ENCODE measurements at regions not wholly inside any gene's neighbourhood (a gene's known extent, or its start where the extent isn't known, plus 50 kb on each side); places are given as distances from the start of the nearest gene placed in this dataset.

DNA sequence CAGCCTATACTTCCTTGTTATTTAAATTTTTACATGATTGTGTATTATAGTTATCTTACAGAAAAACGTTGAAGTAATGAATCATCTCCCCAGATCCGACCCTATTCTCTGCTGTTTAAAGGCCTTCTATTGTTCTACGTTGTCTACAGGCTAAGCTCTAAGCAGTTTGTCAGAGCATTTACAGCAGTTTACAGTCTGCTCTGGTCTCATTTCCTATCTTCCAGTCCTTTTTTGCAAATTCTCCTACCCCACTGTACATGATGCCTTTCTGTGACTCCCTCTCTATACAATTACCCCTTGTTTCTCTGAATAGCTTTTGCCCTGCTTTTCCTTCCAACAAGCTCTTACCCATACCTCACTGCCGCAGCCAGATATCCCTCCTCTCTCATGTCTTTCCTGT is 319.2 kb upstream of the FMN2 start:
- Mint-ChIP-seq H3K27ac (no peak overlapping the region), H3K27me3 (no peaks in the 10 kb centered on the region), H3K4me3 (no peak overlapping the region), H3K4me1 (ENCODE audit: low read depth) (no peaks in the 10 kb centered on the region), H3K9me3 (peaks cover 2% of the 10 kb centered on the region), H3K36me3 (ENCODE audit: low read depth) (no peaks in the 10 kb centered on the region)
- ATAC-seq (ENCODE audit: poor library complexity) (no peak), DNase-seq (no peak)
- no peaks in the 10 kb centered on the region for H3K4me1 ChIP-seq (ENCODE audit: insufficient read depth, low read length)
- TF ChIP-seq, protein P1, sequence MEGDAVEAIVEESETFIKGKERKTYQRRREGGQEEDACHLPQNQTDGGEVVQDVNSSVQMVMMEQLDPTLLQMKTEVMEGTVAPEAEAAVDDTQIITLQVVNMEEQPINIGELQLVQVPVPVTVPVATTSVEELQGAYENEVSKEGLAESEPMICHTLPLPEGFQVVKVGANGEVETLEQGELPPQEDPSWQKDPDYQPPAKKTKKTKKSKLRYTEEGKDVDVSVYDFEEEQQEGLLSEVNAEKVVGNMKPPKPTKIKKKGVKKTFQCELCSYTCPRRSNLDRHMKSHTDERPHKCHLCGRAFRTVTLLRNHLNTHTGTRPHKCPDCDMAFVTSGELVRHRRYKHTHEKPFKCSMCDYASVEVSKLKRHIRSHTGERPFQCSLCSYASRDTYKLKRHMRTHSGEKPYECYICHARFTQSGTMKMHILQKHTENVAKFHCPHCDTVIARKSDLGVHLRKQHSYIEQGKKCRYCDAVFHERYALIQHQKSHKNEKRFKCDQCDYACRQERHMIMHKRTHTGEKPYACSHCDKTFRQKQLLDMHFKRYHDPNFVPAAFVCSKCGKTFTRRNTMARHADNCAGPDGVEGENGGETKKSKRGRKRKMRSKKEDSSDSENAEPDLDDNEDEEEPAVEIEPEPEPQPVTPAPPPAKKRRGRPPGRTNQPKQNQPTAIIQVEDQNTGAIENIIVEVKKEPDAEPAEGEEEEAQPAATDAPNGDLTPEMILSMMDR (IDR thresholded peaks at IDR 0.05) = no peak
- no peak overlapping the region for H3K4me3 ChIP-seq (ENCODE audit: low read length)
- no peaks in the 10 kb centered on the region for H3K36me3 ChIP-seq (ENCODE audit: insufficient read depth, low read length)
- no peaks in the 10 kb centered on the region for H3K9me3 ChIP-seq (ENCODE audit: control insufficient read depth in 1 of 2, insufficient read depth in 1 of 2, low read length in 2 of 2)
- H3K27ac ChIP-seq (ENCODE audit: low read depth in 1 of 2, low read length in 2 of 2) = no peak overlapping the region
- ChIA-PET POLR2A (no interaction called here), CTCF (no interaction called here)
- no peaks in the 10 kb centered on the region for H3K27me3 ChIP-seq (ENCODE audit: control insufficient read depth in 1 of 2, insufficient read depth in 2 of 2, low read length in 2 of 2)
- intact Hi-C loops (cut with DNase I, micrococcal nuclease) = no loop called here

DNA sequence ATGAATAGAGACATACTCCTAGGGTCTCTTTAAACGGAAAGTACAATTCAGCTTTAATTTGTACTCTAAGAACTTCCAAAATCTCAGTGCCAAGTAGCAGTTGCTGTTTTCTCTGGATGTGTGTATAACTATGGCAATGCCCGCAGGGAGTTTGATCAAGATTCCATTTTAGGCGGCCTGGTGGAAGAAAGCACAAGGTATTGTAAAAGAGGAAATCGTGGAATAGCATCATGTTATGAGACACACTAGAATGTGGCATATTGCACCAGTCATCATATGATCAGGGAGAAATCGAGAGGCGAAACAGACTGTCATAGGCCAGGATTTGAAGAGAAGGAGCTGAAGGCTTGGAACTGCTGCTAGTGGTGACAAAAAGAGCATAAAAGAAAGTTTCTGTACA is 316.2 kb upstream of the FMN2 start:
- ChIA-PET CTCF (no interaction called here), POLR2A (no interaction called here)
- Mint-ChIP-seq H3K9me3 (peaks cover 2% of the 10 kb centered on the region), H3K36me3 (ENCODE audit: low read depth) (no peaks in the 10 kb centered on the region), H3K27me3 (no peaks in the 10 kb centered on the region), H3K27ac (no peak overlapping the region), H3K4me1 (ENCODE audit: low read depth) (no peaks in the 10 kb centered on the region), H3K4me3 (no peak overlapping the region)
- Histone ChIP-seq H3K4me1 (ENCODE audit: insufficient read depth, low read length) (no peaks in the 10 kb centered on the region), H3K27me3 (ENCODE audit: control insufficient read depth in 1 of 2, insufficient read depth in 2 of 2, low read length in 2 of 2) (no peaks in the 10 kb centered on the region), H3K36me3 (ENCODE audit: insufficient read depth, low read length) (no peaks in the 10 kb centered on the region), H3K4me3 (ENCODE audit: low read length) (no peak overlapping the region), H3K9me3 (ENCODE audit: control insufficient read depth in 1 of 2, insufficient read depth in 1 of 2, low read length in 2 of 2) (no peaks in the 10 kb centered on the region), H3K27ac (ENCODE audit: low read depth in 1 of 2, low read length in 2 of 2) (no peak overlapping the region)
- ATAC-seq (ENCODE audit: poor library complexity) = no peak
- DNase-seq = no peak
- TF ChIP-seq, protein P1 (IDR thresholded peaks at IDR 0.05) = no peak
- intact Hi-C loops (cut with DNase I, micrococcal nuclease) = no loop called here

DNA sequence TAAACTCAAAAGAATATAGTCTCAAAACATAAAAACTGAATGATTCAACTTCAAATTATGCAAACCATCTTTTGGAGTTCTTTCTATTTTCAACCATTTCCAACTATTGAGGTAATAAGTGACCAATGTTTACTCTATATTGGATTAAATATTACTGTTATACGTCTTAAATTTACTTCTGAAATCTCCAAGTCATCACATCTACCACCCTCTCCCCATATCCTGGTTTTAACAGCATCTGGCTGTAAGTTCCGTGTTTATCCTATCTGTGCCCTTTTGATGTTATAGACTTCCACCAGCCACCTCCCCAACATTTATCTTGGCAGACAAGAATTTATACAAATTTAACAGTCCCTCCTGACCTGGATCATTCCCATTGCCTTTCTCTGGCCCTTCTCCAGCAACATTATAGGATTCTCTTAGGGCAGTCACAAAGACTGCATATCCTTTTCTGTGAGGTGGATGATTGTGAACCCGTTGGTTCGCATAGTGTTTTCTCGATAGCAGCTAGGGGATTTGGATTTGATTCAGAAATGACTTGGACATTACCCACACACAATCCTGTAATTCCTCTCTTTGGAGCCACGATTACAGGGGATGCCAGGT is 313.4 kb upstream of the FMN2 start:
- no peaks in the 10 kb centered on the region for H3K27me3 Mint-ChIP-seq
- H3K9me3 Mint-ChIP-seq = peaks cover 6% of the 10 kb centered on the region
- H3K36me3 Mint-ChIP-seq (ENCODE audit: low read depth) = no peaks in the 10 kb centered on the region
- no peak overlapping the region for H3K27ac ChIP-seq (ENCODE audit: low read depth in 1 of 2, low read length in 2 of 2)
- ATAC-seq (ENCODE audit: poor library complexity) = no peak
- H3K27ac Mint-ChIP-seq = no peak overlapping the region
- ChIA-PET POLR2A (no interaction called here), CTCF (no interaction called here)
- H3K9me3 ChIP-seq (ENCODE audit: control insufficient read depth in 1 of 2, insufficient read depth in 1 of 2, low read length in 2 of 2) = no peaks in the 10 kb centered on the region
- no peak overlapping the region for H3K4me3 Mint-ChIP-seq
- no peaks in the 10 kb centered on the region for H3K4me1 ChIP-seq (ENCODE audit: insufficient read depth, low read length)
- H3K27me3 ChIP-seq (ENCODE audit: control insufficient read depth in 1 of 2, insufficient read depth in 2 of 2, low read length in 2 of 2) = no peaks in the 10 kb centered on the region
- H3K36me3 ChIP-seq (ENCODE audit: insufficient read depth, low read length) = no peaks in the 10 kb centered on the region
- intact Hi-C loops (cut with DNase I, micrococcal nuclease) = no loop called here
- no peak overlapping the region for H3K4me3 ChIP-seq (ENCODE audit: low read length)
- no peak for DNase-seq
- H3K4me1 Mint-ChIP-seq (ENCODE audit: low read depth) = no peaks in the 10 kb centered on the region
- TF ChIP-seq, protein P1 (IDR thresholded peaks at IDR 0.05) = no peak

Measured in CD4-positive, alpha-beta T cell (primary cell).